ENCODE measurements at regions not wholly inside any gene's neighbourhood (a gene's known extent, or its start where the extent isn't known, plus 50 kb on each side); places are given as distances from the start of the nearest gene placed in this dataset.
"Not testable (repeated sequence)": the region's sequence is repeated elsewhere in the genome, so short reads cannot be mapped to it uniquely, and the experiment has no call there.

DNA sequence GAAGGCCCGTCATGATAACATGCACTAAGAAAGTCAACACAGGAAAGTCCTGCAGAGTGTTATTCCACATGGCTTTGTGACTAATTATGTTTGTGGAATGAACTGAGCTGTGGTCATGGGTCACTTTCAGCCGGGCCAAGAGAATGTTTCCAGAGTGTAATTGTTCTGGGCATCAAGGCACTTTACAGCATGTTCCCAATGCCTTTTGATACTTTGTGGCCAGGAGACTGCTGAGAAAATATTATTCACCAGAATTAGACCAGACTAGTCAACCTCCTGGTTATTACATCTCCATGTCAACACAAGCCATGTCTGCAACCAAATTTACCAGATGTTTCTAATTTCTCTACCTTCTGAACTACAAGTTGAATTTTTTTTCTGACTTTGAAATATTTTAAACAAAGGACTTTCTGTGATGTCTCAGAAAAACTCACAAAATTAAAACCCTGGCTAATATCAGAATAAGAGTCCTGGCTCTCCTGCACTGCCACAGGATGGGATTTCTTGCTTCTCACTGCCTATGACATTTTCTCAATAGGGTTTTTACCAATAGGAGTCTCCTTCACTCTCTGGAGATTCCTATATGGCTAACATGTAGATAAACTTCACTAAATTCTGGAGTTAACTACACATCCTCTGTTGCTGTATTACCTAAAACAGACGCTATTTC, 90.6 kb upstream of the WDR75 start:
- H3K9me3 Mint-ChIP-seq: peaks cover 4% of the 10 kb centered on the region
- DNase-seq (ENCODE audit: low spot score): no peak
- Histone ChIP-seq H3K9ac (no peak overlapping the region), H3K4me2 (no peak overlapping the region), H3K27me3 (no peaks in the 10 kb centered on the region), H3F3A (ENCODE audit: low read depth) (no peaks in the 10 kb centered on the region), H2AFZ (replicated peaks) (no peak overlapping the region), H3K79me2 (ENCODE audit: low read depth) (no peaks in the 10 kb centered on the region), H3K4me3 (no peak overlapping the region), H3K27ac (no peak overlapping the region), H4K20me1 (ENCODE audit: low read depth) (no peaks in the 10 kb centered on the region), H3K36me3 (no peaks in the 10 kb centered on the region), H3K4me1 (no peaks in the 10 kb centered on the region), H3K9me3 (ENCODE audit: low read depth) (no peaks in the 10 kb centered on the region)
- H3K4me1 Mint-ChIP-seq: no peaks in the 10 kb centered on the region
- no peaks in the 10 kb centered on the region for H3K36me3 Mint-ChIP-seq
- no peak overlapping the region for H3K4me3 Mint-ChIP-seq
- TF ChIP-seq EZH2phosphoT487 (IDR thresholded peaks at IDR 0.05) (no peak), EZH2 (IDR thresholded peaks at IDR 0.05) (no peak), CTCF (IDR thresholded peaks at IDR 0.05) (no peak)
- no peaks in the 10 kb centered on the region for H3K27me3 Mint-ChIP-seq (ENCODE audit: insufficient read depth, low read depth)
- H3K27ac Mint-ChIP-seq: no peak overlapping the region

- not testable (repeated sequence) for DNase-seq (ENCODE audit: low spot score); H3K9ac ChIP-seq; H3K4me2 ChIP-seq; H3K4me1 ChIP-seq; H3K36me3 ChIP-seq; H3K27ac Mint-ChIP-seq; H4K20me1 ChIP-seq (ENCODE audit: low read depth); H2AFZ ChIP-seq (replicated peaks); H3K9me3 Mint-ChIP-seq; H3K4me3 Mint-ChIP-seq; H3K79me2 ChIP-seq (ENCODE audit: low read depth); H3K27ac ChIP-seq; H3K4me3 ChIP-seq; H3K9me3 ChIP-seq (ENCODE audit: low read depth); H3K27me3 ChIP-seq; H3K36me3 Mint-ChIP-seq; H3K4me1 Mint-ChIP-seq; H3F3A ChIP-seq (ENCODE audit: low read depth); H3K27me3 Mint-ChIP-seq (ENCODE audit: insufficient read depth, low read depth)
Measured at GRCh38 chr2:189351933-189352332, 89.3 kb upstream of the WDR75 start.

GRCh38 chr2:189357375-189357774, 83.9 kb upstream of the WDR75 start:
- H3K27ac ChIP-seq; H3K27me3 ChIP-seq; DNase-seq (ENCODE audit: low spot score); H3K9me3 ChIP-seq (ENCODE audit: low read depth); H4K20me1 ChIP-seq (ENCODE audit: low read depth); H2AFZ ChIP-seq (replicated peaks); H3K4me1 ChIP-seq; H3K27ac Mint-ChIP-seq; H3K4me2 ChIP-seq; H3K36me3 ChIP-seq; H3F3A ChIP-seq (ENCODE audit: low read depth); H3K36me3 Mint-ChIP-seq; H3K79me2 ChIP-seq (ENCODE audit: low read depth); H3K4me1 Mint-ChIP-seq; H3K4me3 ChIP-seq; H3K27me3 Mint-ChIP-seq (ENCODE audit: insufficient read depth, low read depth); H3K9me3 Mint-ChIP-seq; H3K4me3 Mint-ChIP-seq; H3K9ac ChIP-seq: not testable (repeated sequence)

DNA sequence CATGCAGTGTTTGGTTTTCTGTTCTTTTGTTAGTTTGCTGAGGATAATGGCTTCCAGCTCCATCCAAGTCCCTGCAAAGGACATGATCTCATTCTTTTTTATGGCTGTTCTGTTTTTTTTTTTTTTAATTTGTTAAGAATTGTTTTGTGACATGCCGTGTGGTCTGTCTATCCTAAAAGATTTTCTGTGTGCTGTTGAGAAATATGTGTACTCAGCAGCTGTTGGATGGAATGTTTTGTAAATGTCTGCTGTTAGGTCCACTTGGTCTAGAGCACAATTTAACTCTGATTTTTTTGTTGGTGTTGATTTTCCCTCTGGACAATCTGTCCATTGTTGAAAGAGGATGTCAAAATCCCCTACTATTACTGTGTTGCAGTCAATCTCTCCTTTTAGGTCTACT, 80.4 kb upstream of the WDR75 start:
- H4K20me1 ChIP-seq (ENCODE audit: low read depth): no peaks in the 10 kb centered on the region

More for the DNA sequence above, 80.4 kb upstream of the WDR75 start:
- Histone ChIP-seq H3K4me2 (no peak overlapping the region), H2AFZ (replicated peaks) (peak overlapping the region; percentile 3), H3F3A (ENCODE audit: low read depth) (no peaks in the 10 kb centered on the region), H3K27me3 (no peaks in the 10 kb centered on the region), H3K79me2 (ENCODE audit: low read depth) (no peaks in the 10 kb centered on the region), H3K9ac (no peak overlapping the region), H3K36me3 (no peaks in the 10 kb centered on the region), H3K4me3 (no peak overlapping the region), H3K4me1 (no peaks in the 10 kb centered on the region), H3K27ac (no peak overlapping the region), H3K9me3 (ENCODE audit: low read depth) (no peaks in the 10 kb centered on the region)
- Mint-ChIP-seq H3K36me3 (no peaks in the 10 kb centered on the region), H3K4me3 (no peak overlapping the region), H3K4me1 (no peaks in the 10 kb centered on the region), H3K27me3 (ENCODE audit: insufficient read depth, low read depth) (no peaks in the 10 kb centered on the region), H3K27ac (no peak overlapping the region), H3K9me3 (no peaks in the 10 kb centered on the region)
- DNase-seq (ENCODE audit: low spot score): no peak
- no peak for TF ChIP-seq CTCF (IDR thresholded peaks at IDR 0.05)
